ENCODE measurements at regions not wholly inside any gene's neighbourhood (a gene's known extent, or its start where the extent isn't known, plus 50 kb on each side); places are given as distances from the start of the nearest gene placed in this dataset.

DNA sequence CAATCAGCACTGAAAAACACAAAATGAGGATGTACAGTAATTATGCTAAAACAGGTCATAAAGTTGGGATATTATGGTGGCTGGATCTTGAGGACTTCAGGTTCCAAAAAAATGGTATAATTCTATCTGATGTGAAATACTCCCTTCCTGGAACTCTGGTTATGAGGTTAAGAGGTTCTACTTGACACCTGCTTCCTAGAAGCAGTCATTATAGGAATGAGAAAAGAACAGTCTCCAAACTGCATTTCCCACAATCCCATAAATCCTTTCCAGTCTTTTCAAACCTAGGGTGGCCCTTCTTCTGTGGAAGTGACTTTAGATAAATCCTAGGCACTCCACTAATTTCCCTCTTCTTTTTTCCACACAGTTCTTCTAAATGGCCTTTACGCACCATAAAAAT, 63.7 kb upstream of the OR10AD1 start:
- TF ChIP-seq, protein P1, sequence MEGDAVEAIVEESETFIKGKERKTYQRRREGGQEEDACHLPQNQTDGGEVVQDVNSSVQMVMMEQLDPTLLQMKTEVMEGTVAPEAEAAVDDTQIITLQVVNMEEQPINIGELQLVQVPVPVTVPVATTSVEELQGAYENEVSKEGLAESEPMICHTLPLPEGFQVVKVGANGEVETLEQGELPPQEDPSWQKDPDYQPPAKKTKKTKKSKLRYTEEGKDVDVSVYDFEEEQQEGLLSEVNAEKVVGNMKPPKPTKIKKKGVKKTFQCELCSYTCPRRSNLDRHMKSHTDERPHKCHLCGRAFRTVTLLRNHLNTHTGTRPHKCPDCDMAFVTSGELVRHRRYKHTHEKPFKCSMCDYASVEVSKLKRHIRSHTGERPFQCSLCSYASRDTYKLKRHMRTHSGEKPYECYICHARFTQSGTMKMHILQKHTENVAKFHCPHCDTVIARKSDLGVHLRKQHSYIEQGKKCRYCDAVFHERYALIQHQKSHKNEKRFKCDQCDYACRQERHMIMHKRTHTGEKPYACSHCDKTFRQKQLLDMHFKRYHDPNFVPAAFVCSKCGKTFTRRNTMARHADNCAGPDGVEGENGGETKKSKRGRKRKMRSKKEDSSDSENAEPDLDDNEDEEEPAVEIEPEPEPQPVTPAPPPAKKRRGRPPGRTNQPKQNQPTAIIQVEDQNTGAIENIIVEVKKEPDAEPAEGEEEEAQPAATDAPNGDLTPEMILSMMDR (conservative IDR thresholded peaks at IDR 0.05 in 1 of 2, IDR thresholded peaks at IDR 0.05 in 1 of 2; ENCODE audit: low read depth in 1 of 2, low read length in 2 of 2) = no peak
- no peak for TF ChIP-seq EZH2 (IDR thresholded peaks at IDR 0.05; ENCODE audit: low read length, missing control alignments)
